T-cell (primary cell): ENCODE measurements at regions not wholly inside any gene's neighbourhood (a gene's known extent, or its start where the extent isn't known, plus 50 kb on each side); places are given as distances from the start of the nearest gene placed in this dataset.

Experiments
- ATAC-seq, 4 experiments: fragments of 200-7000 bp in 3 of 4; fragments of 150-1000 bp in 1 of 4; cut with Tn5 transposase; replicated peaks in 1 of 4; 1 replicate in 3 of 4; 2 replicates in 1 of 4; pipeline ENCODE4 v1.10.0; 2021; ENCODE audit warnings: moderate library complexity in 3 of 4, mild to moderate bottlenecking in 2 of 4, moderate number of reproducible peaks in 1 of 4
- CTCF ChIA-PET, 2 donors: fragments of 300-600 bp; sonication (Branson Sonifier 250); formaldehyde crosslinking; loops; one replicate each; lab custom pipeline; 2022; ENCODE audit warnings: antibody characterized with exemption in 2 of 2; lab: Charles Lee
- POLR2A ChIA-PET, 2 donors: fragments of 300-600 bp; sonication (Branson Sonifier 250); formaldehyde crosslinking; loops; one replicate each; lab custom pipeline; 2022; ENCODE audit warnings: antibody characterized with exemption in 2 of 2; lab: Charles Lee
- DNase-seq, 35 experiments: peaks; one replicate each; pipeline versions ENCODE4 v3.0.0 to v3.0.0-alpha.2; 2013 to 2023
- H3K27ac ChIP-seq: one replicate; pipeline ENCODE4 v1.5.1; 2013; ENCODE audit warnings: low read length
- H3K27me3 ChIP-seq, 2 experiments: replicated peaks in 1 of 2; 1 replicate in 1 of 2; 2 replicates in 1 of 2; pipeline versions ENCODE4 v1.6.1 to v1.7.0; 2013; ENCODE audit warnings: low read length in 1 of 2, mixed read lengths in 1 of 2; ENCODE audit not compliant: control insufficient read depth in 2 of 2, insufficient read depth in 2 of 2; ENCODE audit errors: extremely low read depth in 1 of 2
- H3K36me3 ChIP-seq, 2 donors: 1 replicate in 1 of 2; 2 replicates in 1 of 2; pipeline versions ENCODE4 v1.6.1 to v1.7.0; 2013; ENCODE audit warnings: low read length in 1 of 2; ENCODE audit not compliant: control insufficient read depth in 2 of 2, insufficient read depth in 1 of 2; ENCODE audit errors: extremely low read depth in 1 of 2
- H3K4me1 ChIP-seq, 2 experiments: 1 replicate in 1 of 2; 2 replicates in 1 of 2; pipeline versions ENCODE4 v1.6.1 to v1.7.0; 2013; ENCODE audit warnings: low read length in 2 of 2, mixed read lengths in 1 of 2; ENCODE audit not compliant: insufficient read depth in 2 of 2, control insufficient read depth in 1 of 2; ENCODE audit errors: extremely low read depth in 1 of 2
- H3K4me3 ChIP-seq, 2 donors: 1 replicate in 1 of 2; 2 replicates in 1 of 2; pipeline versions ENCODE4 v1.5.1 to v1.7.0; 2013; ENCODE audit warnings: mild to moderate bottlenecking in 2 of 2, low read length in 1 of 2, moderate library complexity in 1 of 2; ENCODE audit not compliant: control insufficient read depth in 1 of 2; ENCODE audit errors: extremely low read depth in 1 of 2
- H3K9me3 ChIP-seq: 2 replicates; pipeline ENCODE4 v1.7.0; 2013
- H3K27ac Mint-ChIP-seq, 2 donors: one replicate each; pipeline ENCODE4 v1.8.0; 2020 to 2021; ENCODE audit warnings: mild to moderate bottlenecking in 2 of 2, mixed read lengths in 2 of 2
- H3K27me3 Mint-ChIP-seq, 2 donors: one replicate each; pipeline ENCODE4 v1.8.0; 2021 to 2022; ENCODE audit warnings: mixed read lengths in 2 of 2
- H3K36me3 Mint-ChIP-seq: one replicate; pipeline ENCODE4 v1.8.0; 2021; ENCODE audit warnings: mixed read lengths
- H3K4me1 Mint-ChIP-seq, 3 donors: one replicate each; pipeline ENCODE4 v1.8.0; 2020 to 2022; ENCODE audit warnings: mixed read lengths in 3 of 3, mild to moderate bottlenecking in 1 of 3
- H3K4me3 Mint-ChIP-seq, 3 donors: one replicate each; pipeline ENCODE4 v1.8.0; 2020 to 2022; ENCODE audit warnings: mild to moderate bottlenecking in 3 of 3, mixed read lengths in 3 of 3, moderate library complexity in 3 of 3
- H3K9me3 Mint-ChIP-seq, 3 donors: one replicate each; pipeline ENCODE4 v1.8.0; 2020 to 2022; ENCODE audit warnings: mixed read lengths in 3 of 3
- WGBS: methylation state at CpG from one replicate; pipeline ENCODE4 v1.1.5; 2013; ENCODE audit warnings: missing lambda C conversion rate; ENCODE audit not compliant: insufficient coverage; 5-methylcytosine and 5-hydroxymethylcytosine counted together

DNA sequence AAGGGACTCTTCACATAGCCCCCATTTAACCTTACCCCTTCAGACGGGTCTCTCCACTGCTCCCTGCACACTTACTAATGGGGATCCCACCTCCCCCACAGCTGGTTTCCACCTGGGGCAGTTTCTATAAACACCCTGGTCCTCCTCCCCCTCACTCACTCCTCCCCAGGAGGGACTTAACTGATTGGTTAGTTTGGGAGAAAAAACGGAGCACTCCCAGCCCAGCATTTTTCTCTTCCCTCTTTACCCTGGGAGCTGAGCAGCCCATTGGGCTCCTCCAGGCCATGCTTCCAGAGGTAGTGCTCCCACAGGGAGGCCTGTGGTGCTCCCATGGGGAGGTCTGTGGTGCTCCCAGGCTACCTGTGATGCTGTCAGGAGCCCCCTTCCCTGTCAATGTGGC, 93.7 kb downstream of the MIS18A start:
- 80% methylated on average over 1 of the region's 2 CpGs for WGBS
- no peaks in the 10 kb centered on the region for H3K9me3 Mint-ChIP-seq
- H3K4me3 Mint-ChIP-seq = no peak overlapping the region
- Histone ChIP-seq H3K4me1 (no peaks in the 10 kb centered on the region), H3K9me3 (no peaks in the 10 kb centered on the region), H3K27me3 (peaks cover 0 to 4% of the 10 kb centered on the region in 2 experiments), H3K4me3 (no peak overlapping the region), H3K36me3 (no peaks in the 10 kb centered on the region), H3K27ac (no peak overlapping the region)
- H3K4me1 Mint-ChIP-seq = no peaks in the 10 kb centered on the region
- peaks cover 10 to 36% of the 10 kb centered on the region in 2 donors for H3K27me3 Mint-ChIP-seq
- DNase-seq (no peak), ATAC-seq (no peak)
- POLR2A ChIA-PET = no interaction called here
- H3K36me3 Mint-ChIP-seq = peaks cover 3% of the 10 kb centered on the region
- no peak overlapping the region for H3K27ac Mint-ChIP-seq
- CTCF ChIA-PET = no interaction called here

DNA sequence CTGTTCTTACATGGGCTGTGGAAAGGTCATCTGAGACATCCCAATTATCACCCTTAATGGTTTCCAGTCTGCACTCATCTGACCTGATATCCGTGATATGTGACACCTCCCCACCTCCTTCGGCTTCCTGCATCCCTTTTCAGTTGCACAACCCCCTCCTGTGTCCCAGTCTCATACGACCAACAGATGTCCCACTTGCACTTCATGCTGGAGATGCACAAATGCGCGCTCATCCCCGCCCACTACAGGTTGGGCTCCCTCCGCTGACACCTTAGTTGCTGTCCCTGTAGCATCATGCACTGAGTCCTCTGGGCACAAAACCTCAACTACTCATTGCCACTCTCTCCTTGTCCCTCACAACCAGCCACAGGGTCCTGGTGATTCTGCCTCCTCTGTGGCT, 94.4 kb downstream of the MIS18A start:
- Mint-ChIP-seq H3K36me3 (peaks cover 1% of the 10 kb centered on the region), H3K27me3 (peaks cover 6 to 32% of the 10 kb centered on the region in 2 donors), H3K9me3 (no peaks in the 10 kb centered on the region), H3K27ac (no peak overlapping the region), H3K4me1 (no peaks in the 10 kb centered on the region), H3K4me3 (no peak overlapping the region)
- DNase-seq (no peak), ATAC-seq (no peak)
- POLR2A ChIA-PET = no interaction called here
- WGBS = 80% methylated on average over 7 of the region's 7 CpGs
- Histone ChIP-seq H3K9me3 (no peaks in the 10 kb centered on the region), H3K27me3 (peaks cover 0 to 4% of the 10 kb centered on the region in 2 experiments), H3K27ac (no peak overlapping the region), H3K36me3 (no peaks in the 10 kb centered on the region), H3K4me3 (no peak overlapping the region), H3K4me1 (no peaks in the 10 kb centered on the region)
- CTCF ChIA-PET = no interaction called here

GRCh38 chr21:32184065-32184464, 94.8 kb downstream of the MIS18A start:
- no peak overlapping the region for H3K4me3 Mint-ChIP-seq
- H3K36me3 Mint-ChIP-seq = no peaks in the 10 kb centered on the region
- no peaks in the 10 kb centered on the region for H3K4me1 Mint-ChIP-seq
- Histone ChIP-seq H3K27me3 (peaks cover 0 to 4% of the 10 kb centered on the region in 2 experiments), H3K36me3 (no peaks in the 10 kb centered on the region), H3K9me3 (no peaks in the 10 kb centered on the region), H3K4me3 (no peak overlapping the region), H3K4me1 (no peaks in the 10 kb centered on the region), H3K27ac (no peak overlapping the region)
- no peak overlapping the region for H3K27ac Mint-ChIP-seq
- ChIA-PET CTCF (no interaction called here), POLR2A (no interaction called here)
- DNase-seq (no peak), ATAC-seq (no peak)
- peaks cover 5 to 33% of the 10 kb centered on the region in 2 donors for H3K27me3 Mint-ChIP-seq
- WGBS = 100% methylated on average over 2 of the region's 5 CpGs
- no peaks in the 10 kb centered on the region for H3K9me3 Mint-ChIP-seq

DNA sequence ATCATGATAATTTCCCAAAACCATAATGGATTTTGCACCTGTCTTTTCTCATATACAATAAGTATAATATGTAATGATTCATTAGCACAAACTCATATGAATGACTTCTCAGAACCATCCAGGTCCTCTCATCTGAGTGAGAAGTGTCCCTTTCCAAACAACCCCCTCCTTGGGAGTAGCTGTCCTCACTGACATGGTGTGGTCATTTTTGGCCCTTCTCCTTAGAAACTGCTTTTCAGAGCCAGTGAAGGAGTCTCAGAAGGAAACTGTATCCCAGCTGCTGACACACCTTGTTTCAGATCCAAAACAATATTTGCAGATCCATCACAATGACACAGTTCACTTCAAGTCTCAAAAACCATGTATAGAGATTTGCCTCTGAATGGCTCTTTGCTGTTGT, 95.5 kb downstream of the MIS18A start:
- Histone ChIP-seq H3K27me3 (peaks cover 0 to 4% of the 10 kb centered on the region in 2 experiments), H3K4me1 (no peaks in the 10 kb centered on the region), H3K36me3 (no peaks in the 10 kb centered on the region), H3K27ac (no peak overlapping the region), H3K9me3 (no peaks in the 10 kb centered on the region), H3K4me3 (no peak overlapping the region)
- DNase-seq = no peak
- no peaks in the 10 kb centered on the region for H3K4me1 Mint-ChIP-seq
- POLR2A ChIA-PET = no interaction called here
- H3K9me3 Mint-ChIP-seq = no peaks in the 10 kb centered on the region
- peaks cover 3 to 30% of the 10 kb centered on the region in 2 donors for H3K27me3 Mint-ChIP-seq
- H3K27ac Mint-ChIP-seq = no peak overlapping the region
- no peak overlapping the region for H3K4me3 Mint-ChIP-seq
- no peaks in the 10 kb centered on the region for H3K36me3 Mint-ChIP-seq
- no peak for ATAC-seq
- CTCF ChIA-PET = no interaction called here

- no peak overlapping the region for H3K27ac ChIP-seq
- H3K27me3 Mint-ChIP-seq = peaks cover 1 to 24% of the 10 kb centered on the region in 2 donors
- no peak overlapping the region for H3K4me3 Mint-ChIP-seq
- H3K9me3 ChIP-seq = no peaks in the 10 kb centered on the region
- H3K27ac Mint-ChIP-seq = no peak overlapping the region
- no peaks in the 10 kb centered on the region for H3K9me3 Mint-ChIP-seq
- no peaks in the 10 kb centered on the region for H3K4me1 Mint-ChIP-seq
- no peaks in the 10 kb centered on the region for H3K36me3 ChIP-seq
- no peak for DNase-seq
- POLR2A ChIA-PET = no interaction called here
- no peaks in the 10 kb centered on the region for H3K4me1 ChIP-seq
- no peaks in the 10 kb centered on the region for H3K36me3 Mint-ChIP-seq
- peaks cover 0 to 4% of the 10 kb centered on the region in 2 experiments for H3K27me3 ChIP-seq
- no peak overlapping the region for H3K4me3 ChIP-seq
- CTCF ChIA-PET = no interaction called here
- ATAC-seq = no peak
- 83% methylated on average over 3 of the region's 5 CpGs for WGBS
These were observed 96.4 kb downstream of the MIS18A start for GRCh38 chr21:32182449-32182848.

DNA sequence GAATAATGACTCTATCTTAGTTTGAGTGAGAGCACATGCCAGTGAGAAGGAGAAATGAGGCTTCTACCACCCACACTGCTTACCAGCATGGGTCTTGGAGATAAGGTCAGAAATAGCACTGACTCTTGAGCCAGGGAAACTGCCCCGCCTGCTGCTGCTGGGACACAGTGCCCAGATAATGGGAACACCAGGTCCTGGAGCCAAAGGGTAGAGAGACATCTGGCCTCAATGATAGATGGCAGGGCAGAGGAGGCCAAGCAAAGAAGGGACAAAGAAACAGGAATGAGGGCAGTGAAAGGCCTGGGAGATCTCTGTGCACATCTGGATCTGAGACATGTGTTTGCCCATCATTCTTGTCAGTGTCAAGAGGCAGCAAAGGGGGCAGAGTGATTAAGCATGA, 97.4 kb downstream of the MIS18A start:
- no peaks in the 10 kb centered on the region for H3K4me1 Mint-ChIP-seq
- no peak overlapping the region for H3K27ac Mint-ChIP-seq
- H3K27ac ChIP-seq = no peak overlapping the region
- H3K27me3 Mint-ChIP-seq = peaks cover 3 to 20% of the 10 kb centered on the region in 2 donors
- CTCF ChIA-PET = no interaction called here
- POLR2A ChIA-PET = no interaction called here
- DNase-seq (no peak), ATAC-seq (no peak)
- H3K36me3 ChIP-seq = no peaks in the 10 kb centered on the region
- H3K27me3 ChIP-seq = peaks cover 0 to 4% of the 10 kb centered on the region in 2 experiments
- H3K9me3 Mint-ChIP-seq = no peaks in the 10 kb centered on the region
- H3K4me1 ChIP-seq = no peaks in the 10 kb centered on the region
- no peaks in the 10 kb centered on the region for H3K9me3 ChIP-seq
- no peaks in the 10 kb centered on the region for H3K36me3 Mint-ChIP-seq
- no peak overlapping the region for H3K4me3 Mint-ChIP-seq
- WGBS = 78% methylated on average over 1 of the region's 1 CpG
- H3K4me3 ChIP-seq = no peak overlapping the region

GRCh38 chr21:32174819-32175218, 104.0 kb downstream of the MIS18A start:
- no peak overlapping the region for H3K4me3 ChIP-seq
- CTCF ChIA-PET = no interaction called here
- ATAC-seq (no peak), DNase-seq (no peak)
- H3K27me3 ChIP-seq = no peaks in the 10 kb centered on the region
- no peak overlapping the region for H3K27ac ChIP-seq
- Mint-ChIP-seq H3K4me3 (no peak overlapping the region), H3K4me1 (no peaks in the 10 kb centered on the region), H3K9me3 (no peaks in the 10 kb centered on the region), H3K27me3 (peaks cover 5% of the 10 kb centered on the region in 2 donors), H3K36me3 (no peaks in the 10 kb centered on the region), H3K27ac (no peak overlapping the region)
- no peaks in the 10 kb centered on the region for H3K4me1 ChIP-seq
- H3K9me3 ChIP-seq = no peaks in the 10 kb centered on the region
- POLR2A ChIA-PET = no interaction called here
- H3K36me3 ChIP-seq = no peaks in the 10 kb centered on the region
